SKM-1 (cell line): ENCODE measurements at regions not wholly inside any gene's neighbourhood (a gene's known extent, or its start where the extent isn't known, plus 50 kb on each side); places are given as distances from the start of the nearest gene placed in this dataset.
"Not testable (repeated sequence)": the region's sequence is repeated elsewhere in the genome, so short reads cannot be mapped to it uniquely, and the experiment has no call there.

Source experiments
- DNase-seq: peaks from one replicate; lab custom pipeline; 2025; ENCODE audit not compliant: unreplicated experiment; lab: John Stamatoyannopoulos, UW

DNA sequence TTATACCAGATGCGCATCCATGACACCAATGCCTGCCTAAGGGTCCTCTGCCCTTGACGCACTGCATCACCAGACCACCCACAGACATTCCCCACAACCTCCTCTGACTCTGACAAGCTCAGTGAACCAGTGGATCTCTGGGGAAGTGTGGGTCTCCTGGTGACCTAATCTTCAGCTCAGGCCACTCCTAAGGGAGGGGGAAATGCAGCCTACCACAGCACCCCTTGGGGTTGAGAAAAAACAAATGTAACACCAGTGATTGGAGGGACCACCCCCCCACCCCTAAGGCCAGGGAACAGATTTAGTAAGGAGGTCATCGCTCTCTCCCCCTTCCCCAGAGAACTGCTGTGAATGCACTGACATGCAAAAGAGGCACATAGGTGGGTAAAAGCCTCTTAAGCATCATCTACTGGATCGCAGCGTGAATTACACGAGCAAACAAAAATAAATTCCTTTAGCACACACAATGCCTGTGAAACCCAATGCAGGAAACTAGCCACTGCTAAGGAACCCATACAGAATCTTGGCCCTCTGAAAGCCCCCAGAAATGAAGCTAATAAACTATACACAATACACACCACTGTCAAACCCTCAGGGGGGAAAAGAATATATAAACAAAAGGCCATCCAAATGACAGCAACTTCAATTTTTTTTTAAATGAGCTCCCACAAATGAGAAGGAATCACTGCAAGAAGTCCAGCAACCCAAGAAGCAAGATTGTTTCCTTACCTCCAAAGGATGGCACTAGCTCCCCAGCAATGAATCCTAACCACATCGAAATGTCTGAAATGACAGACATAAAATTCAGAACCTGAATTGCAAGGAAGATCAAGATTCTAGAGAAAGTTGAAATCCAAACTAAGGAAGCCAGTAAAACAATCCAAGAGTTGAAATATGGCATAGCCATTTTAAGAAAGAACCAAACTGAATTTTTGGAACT is 513.7 kb upstream of the PTGER4 start:
- DNase-seq = no peak

DNA sequence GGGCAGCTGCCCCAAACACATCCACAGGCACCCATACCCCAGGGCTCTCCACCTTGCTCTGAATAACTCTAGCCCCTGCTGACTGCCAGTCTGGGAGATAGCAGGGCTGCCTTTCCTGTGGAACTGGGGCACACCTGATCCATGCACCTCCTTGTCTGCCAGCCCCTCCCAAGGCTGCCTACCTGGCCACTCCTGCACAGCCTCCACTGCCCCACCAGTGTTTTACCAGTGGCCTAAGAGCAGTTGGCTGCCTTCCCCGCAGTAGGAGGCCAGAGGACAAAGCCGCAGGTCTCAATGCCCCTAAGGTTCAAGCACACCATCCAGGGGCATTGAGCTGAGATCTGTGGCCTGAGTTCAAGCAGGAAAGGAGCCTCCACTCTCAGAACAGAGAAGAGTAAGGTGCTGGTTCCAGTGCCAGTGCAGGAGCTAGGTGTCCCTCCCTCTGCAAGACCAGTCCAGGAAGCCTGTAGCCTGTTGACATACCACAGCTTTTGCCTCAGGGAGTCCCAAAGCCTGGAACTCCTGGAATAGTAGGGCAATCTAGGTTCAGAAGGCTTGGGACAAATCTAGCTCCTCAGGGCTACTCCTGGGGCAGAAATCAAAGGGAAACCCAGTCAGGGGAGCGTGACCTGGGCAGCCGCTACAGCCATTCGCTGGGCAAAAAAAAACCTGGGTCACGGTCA is 514.5 kb upstream of the PTGER4 start:
- no peak for DNase-seq

DNA sequence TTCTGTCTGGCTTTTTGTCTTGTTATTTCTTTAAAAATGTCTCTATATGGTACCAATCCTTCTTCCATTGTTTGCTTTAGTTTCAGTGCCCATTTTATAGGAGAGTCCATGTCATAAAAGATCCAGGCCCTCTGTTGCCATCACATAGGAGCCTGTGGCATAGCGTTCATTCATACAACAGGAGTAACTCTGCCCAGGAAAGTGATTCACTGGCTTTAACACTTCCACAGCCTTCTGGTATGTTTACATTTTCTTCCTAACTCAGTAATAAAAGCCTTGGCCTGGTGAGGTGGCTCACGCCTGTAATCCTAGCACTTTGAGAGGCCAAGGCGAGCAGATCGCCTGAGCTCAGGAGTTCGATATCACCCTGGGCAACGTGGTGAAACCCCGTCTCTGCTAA is 519.3 kb upstream of the PTGER4 start:
- DNase-seq = no peak

DNA sequence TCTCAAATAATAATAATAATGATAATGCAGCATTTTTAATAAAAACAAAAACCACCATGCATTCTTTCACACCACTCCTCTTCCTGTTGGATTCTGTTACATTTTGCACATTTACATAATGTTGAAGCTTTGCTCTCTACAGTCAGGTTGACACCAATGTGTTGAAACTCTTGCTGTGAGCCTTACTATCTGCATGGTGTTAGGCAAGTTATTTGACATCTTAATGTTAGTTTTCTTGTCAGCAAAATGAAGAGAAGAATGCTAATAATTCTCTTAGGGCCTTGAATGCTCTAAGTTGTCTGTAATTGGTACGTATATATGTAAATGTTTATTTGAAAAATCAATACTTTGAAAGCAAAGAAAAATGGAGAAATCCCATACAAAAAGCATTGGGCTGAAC is 525.5 kb upstream of the PTGER4 start:
- no peak for DNase-seq

DNA sequence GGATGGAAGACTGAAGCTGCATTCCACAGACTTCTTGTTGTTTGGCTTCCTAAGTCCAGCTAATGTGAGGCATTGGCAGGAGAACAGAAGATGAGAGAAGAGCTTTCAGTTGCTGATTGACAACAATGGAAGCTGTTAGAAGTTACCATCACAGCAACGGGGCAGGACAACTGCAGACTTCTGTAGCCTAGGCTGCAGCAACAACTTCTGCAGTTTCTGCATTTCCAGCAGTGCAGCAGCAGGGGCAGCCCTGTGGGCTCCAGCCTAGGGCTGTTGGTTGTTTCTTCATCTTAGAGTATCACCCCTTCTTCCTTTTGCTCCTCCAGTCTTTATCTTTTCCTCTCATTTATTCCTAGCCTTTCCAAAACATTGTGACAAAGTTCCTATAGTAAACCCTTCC is 528.8 kb upstream of the PTGER4 start:
- no peak for DNase-seq

DNA sequence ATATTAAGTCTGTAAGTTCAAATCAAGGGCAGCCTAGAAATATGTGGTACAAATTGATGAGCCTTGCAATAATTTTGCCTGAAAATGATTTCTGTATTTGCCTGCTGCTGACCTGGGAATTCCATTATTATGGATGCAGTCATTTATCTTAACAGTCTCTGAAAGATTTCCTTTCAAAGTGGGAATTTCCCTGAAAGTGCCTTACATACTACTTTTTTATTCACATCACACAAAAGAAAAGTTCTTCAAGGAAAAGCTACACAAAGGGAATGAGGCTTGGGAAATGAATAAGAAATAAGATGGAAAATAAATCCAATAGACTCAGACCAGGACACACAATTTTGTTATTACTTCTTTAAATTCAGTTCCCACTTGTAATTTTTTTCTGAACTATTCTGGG is 537.8 kb upstream of the PTGER4 start:
- no peak for DNase-seq

DNA sequence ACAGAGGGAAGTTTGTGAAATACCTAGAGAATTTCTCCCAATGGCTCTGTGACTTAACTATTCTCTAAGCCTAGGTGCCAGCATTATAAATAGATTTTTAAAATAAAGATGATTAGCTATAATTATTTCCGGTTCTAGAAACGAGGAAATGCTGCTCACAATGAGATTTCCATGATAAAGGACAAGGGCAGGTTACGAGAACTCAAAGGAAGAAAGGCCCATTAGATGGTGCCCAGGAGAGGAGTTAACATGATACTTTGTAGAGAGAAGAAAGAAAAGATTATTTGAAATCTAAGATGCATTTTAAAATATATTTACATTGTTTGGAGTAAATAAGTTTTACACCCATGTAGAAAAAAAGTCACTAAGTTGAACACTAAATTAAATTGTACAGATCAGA is 538.3 kb upstream of the PTGER4 start:
- DNase-seq = no peak

DNA sequence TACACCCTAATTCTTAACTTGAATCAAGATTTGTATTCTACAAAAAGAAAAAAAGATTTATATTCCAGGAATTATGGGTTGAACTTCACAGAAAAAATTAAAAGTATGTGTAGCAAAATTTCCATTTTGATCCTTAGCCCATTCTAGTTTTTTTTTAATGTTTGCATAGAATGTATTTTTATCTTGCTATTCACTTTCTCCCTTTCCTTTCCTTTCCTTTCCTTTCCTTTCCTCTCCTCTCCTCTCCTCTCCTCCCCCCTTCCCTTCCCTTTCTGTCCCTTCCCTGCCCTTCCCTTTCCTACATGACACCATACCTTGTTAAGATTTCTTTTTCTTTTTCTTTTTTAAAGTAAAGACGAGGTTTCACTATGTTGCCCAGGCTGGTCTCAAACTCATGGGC is 542.5 kb upstream of the PTGER4 start:
- DNase-seq = no peak

DNA sequence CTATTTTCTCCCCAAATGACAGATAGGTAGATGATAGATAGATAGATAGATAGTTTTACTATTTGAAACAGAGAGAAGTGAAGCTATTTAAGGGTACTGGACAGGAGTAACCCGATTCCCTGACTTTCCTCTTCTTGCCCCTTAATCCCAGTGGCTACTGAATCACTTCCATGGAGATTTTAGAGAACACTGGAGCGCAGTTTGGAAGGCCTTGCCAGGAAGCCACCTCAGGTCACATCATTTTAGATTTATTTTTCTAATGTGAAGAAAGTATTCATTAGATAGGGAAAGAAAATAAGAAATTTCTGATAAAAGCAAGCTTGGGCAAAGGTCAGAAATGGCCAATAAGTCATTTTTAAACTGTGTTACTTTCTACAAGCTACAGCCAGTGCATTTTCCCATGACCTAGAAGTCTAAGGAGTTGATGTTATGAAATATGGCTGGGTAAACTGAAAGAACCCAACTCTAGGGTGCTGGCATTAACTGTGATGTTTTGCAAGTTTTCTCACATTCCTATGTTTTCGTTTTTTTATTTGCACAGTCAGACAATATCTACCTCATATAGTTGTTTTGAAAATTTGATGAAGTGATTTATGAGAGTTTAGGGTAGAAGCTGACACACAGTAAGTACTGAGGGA is 544.7 kb upstream of the PTGER4 start:
- no peak for DNase-seq

DNA sequence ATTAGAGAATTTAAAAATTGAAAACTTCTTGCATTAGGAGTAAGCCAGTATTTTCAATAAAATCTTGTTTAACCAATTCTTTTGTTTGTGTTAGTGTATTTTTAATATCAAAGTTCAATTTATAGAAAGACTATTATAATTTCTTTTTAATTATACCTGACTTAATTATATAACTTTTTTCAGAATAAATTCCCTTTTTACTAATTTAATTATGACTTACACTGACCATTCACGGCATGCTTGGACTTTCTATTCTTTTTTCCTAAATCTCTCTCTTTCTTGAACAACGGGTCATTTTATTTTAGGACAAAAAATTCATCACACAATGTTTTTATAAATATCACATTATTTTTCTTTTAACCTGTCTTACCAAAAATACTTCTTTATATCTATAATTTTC is 555.3 kb upstream of the PTGER4 start:
- no peak for DNase-seq

DNA sequence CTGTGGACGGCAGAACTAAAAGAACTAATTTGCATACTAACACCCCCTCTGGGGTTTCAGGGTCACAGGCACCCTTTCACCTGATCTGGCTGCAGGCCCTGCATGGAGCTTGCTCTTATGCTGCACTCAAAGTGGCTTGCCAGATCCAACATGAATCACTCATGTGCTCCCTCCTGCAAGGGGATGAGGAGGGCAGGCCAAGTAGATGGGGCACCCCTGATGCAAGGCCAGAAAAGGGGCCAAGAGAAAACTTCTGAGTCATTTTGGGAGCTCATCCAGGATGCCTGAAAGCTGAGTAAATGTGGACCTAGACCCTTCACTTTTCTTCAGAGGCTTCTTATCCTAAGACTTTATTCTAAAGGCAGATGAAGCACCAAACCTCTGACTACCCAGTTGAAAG is 558.5 kb upstream of the PTGER4 start:
- no peak for DNase-seq

DNA sequence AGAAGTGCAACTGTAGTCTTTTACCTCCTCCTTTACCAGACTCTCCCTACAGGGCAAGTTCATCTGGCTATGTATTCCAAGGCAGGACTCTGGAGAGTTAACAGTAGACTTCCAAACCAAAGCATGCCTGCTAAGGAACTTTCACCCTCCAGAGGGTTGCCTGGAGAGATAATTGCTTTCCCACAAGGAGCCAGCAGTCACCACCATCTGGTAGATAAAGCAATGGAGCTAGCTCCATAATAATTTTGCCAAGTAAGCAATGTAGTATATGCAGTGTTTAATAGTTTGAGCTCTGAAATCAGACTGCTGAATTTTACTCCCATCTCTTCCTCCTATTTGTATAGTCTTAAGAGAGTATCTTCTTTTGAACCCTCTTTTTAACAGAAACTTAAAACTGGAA is 566.8 kb upstream of the PTGER4 start:
- DNase-seq = no peak

DNA sequence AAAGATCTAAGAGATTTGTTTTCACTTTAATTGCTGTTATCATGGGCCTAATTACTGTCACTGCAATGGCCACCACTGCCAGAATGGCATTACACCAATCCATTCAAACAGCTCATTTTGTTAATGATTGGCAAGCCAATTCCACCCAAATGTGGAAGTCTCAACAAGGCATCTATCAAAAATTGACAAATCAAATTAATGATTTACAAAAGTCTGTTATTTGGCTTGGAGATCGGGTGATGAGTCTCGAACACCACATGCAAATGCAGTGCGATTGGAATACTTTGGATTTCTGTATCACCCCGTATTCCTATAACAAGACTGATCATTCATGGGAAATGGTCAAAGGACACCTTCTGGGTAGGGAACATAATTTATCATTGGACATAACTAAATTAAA is 568.7 kb upstream of the PTGER4 start:
- not testable (repeated sequence) for DNase-seq

DNA sequence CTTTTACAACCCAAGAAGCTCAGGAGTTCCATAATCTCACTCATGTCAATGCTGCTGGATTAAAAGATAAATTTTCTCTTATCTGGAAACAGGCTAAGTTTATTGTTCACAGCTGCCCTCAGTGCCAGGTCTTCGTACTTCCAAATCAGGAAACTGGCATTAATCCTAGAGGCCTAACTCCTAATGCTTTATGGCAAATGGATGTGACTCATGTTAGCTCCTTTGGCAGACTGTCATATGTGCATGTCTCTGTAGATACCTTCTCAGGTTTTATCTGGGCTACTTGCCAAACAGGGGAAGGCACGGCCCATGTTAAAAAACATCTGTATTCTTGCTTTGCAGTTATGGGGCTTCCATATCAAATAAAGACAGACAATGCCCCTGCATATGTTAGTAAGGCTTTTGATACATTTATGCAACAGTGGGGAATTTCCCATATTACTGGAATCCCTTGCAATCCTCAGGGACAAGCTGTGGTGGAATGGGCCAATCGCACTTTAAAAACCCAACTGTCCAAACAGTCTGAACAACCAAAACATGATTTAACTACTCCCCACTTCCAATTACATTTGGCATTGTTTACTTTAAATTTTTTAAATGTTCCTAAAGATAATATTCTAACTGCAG is 570.8 kb upstream of the PTGER4 start:
- not testable (repeated sequence) for DNase-seq

DNA sequence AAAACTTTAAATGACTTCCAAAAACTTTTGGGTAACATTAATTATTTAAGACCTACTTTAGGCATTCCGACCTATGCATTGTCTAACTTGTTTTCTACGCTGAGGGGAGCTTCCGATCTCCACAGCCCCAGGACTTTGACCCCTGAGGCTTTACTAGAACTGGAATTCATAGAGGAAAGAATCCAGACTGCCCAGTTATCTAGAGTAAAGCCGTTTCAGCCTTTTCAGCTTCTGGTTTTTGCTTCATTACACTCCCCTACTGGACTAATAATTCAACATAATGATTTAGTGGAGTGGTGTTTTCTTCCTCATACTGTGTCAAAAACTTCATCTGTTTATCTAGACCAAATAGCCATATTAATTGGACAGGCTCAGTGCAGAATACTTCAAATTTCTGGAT is 571.9 kb upstream of the PTGER4 start:
- not testable (repeated sequence) for DNase-seq

DNA sequence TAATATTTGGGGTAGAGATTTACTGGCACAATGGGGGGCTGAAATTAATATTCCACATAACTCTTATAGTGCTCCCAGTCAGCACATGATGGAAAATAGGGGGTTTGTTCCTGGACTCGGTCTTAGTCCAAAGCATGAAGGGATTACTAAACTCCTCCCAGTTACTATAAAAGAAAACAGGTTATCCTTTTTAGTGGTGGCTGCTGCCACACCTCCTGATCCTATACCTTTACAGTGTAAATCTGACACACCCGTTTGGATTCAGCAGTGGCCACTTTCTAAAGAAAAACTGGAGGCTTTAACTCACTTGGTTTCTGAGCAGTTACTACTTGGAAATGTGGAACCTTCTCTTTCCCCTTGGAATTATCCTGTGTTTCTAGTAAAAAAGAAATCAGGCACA is 572.9 kb upstream of the PTGER4 start:
- DNase-seq = no peak

DNA sequence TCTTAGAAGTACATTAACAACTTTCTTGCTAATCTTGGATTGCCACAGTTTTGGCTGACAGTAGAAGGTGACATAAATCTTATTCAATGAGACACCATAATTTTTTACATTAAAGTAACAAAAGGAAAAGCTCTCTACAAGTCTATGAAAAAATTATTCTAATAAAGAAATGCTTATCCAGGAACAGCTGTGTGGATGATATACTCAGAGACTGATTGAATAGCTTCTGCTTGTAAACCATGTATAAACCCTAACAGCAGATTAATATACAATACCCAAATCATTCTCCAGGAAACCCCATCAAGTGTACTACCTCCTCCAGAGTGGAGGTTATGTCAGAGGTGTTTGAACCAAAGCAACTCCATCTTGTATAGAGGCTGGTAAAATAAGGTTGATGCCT is 581.4 kb upstream of the PTGER4 start:
- DNase-seq = no peak

DNA sequence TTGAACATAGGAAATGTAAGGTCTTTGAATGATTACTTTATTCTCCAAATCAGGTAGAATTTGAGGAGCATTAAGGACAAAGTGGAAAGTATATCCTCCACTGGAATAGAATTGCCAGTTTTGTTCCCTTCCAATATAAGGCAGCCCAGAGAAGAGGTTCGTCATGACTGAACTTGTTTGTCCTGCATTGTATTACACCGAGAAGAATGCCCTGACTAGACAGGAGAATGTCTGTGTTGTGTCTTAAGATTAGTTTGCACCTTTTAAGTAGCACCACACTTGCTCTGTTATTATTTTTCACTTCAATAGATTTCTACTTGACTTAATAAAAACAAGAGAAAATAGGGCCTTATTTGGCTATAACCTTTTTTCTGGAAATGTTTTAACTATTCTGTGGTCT is 586.2 kb upstream of the PTGER4 start:
- DNase-seq = no peak

DNA sequence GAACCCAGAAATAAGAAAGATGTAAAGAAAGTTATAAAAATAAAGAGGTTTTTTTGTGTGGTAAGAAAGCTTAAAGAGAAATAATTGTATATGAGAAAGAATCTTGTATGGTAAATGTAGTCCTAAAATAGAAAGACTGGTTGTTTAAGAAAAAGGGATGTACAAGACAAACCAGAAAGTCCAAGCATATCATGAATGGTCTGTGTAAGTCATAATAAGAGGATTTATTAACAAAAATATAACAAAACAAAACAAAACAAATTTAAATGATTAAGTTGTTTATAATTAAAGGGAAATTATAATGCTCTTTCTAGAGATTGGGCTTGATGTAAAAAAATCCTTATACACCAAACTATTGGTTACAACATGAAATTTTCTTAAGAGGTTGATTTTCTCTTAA is 590.4 kb upstream of the PTGER4 start:
- no peak for DNase-seq

DNA sequence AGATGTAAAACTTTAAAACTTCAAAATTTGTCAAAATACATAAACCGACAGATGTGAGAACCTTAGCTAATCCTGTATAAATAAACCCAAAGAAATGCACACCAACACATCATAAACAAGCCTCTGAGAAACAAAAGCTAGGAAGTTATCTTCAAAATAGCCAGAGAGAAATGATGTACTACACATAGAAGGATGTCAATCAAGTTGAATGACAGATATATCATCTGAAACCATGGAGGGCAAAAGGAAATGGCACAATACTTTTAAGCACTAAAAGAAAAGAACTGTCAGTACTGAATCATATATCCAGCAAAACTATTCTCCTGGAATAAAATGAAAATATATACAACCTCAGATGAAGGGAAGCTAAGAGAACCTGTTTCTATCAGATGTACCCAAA is 595.1 kb upstream of the PTGER4 start:
- no peak for DNase-seq

DNA sequence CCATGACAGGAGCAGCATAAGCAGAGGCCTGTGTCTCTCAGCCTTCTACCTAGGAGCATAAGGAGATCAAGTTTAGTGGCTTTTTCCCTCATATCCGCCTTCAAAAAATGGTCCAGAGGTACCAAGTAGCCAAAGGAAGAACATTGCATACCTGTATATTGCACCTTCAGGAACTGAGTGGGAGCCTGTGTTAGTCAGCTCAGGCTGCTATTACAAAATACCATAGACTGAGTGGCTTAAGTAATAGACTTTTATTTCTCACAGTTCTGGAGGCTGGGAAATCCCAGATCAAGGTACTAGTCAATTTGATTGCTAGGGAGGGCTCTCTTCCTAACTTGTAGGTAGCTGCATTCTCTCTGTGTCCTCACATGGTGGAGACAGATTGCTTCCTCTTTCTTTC is 597.4 kb upstream of the PTGER4 start:
- DNase-seq = no peak

DNA sequence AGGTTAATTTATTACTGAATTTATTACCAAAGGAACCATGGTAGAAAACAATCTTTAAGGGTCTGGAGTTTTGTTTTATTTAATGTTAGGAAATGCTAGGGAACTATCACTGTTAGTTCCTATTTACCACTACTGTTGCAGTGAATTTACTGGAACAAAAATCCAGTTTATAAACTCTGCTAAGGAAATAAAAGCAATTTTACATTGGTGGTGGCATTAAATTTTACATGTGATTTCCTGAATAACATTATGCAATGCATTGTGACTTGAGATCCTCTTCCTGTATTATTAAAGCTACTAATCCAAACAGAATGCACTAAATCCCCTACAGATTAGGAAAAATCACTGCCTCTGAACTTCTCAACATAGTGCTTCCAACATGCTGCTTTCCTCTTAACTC is 599.5 kb upstream of the PTGER4 start:
- DNase-seq = no peak
